GM21619 (cell line): ENCODE measurements at regions not wholly inside any gene's neighbourhood (a gene's known extent, or its start where the extent isn't known, plus 50 kb on each side); places are given as distances from the start of the nearest gene placed in this dataset.
"Not testable (repeated sequence)": the region's sequence is repeated elsewhere in the genome, so short reads cannot be mapped to it uniquely, and the experiment has no call there.

Experiments used
- ATAC-seq: cut with Tn5 transposase; IDR thresholded peaks from one replicate; pipeline ENCODE4 v1.9.1; 2021; ENCODE audit not compliant: unreplicated experiment

GRCh38 chr2:35199298-35199697, 1156.3 kb upstream of the CRIM1 start:
- no peak for ATAC-seq

DNA sequence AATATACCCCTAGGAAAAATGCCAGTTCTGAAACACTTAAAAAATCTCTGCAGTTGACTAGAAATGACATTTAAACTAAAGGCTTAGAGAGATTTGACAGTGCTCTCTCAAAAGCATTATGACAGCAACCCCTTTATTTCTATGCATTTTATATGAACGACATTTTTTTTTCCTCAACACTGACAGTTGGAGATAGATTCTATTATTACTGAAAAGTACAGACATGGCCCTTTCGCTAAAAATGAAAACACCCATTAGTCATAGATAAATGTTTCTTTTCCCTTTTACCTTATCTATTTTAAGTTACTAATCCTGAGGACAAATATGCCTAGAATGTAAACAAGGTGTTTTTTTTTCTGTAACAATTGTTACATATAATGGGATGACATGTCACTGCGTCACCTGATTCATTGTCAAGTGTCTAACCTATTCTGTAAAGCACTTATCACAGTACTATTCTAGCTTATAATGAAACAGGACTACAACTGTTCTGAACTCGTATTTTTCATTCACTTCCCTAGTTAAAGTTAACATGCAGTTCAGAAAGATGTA, 1169.6 kb upstream of the CRIM1 start:
- ATAC-seq, result no peak

GRCh38 chr2:35184471-35184870, 1171.1 kb upstream of the CRIM1 start:
- ATAC-seq, result no peak

GRCh38 chr2:35176726-35177125, 1178.9 kb upstream of the CRIM1 start:
- not testable (repeated sequence) for ATAC-seq

DNA sequence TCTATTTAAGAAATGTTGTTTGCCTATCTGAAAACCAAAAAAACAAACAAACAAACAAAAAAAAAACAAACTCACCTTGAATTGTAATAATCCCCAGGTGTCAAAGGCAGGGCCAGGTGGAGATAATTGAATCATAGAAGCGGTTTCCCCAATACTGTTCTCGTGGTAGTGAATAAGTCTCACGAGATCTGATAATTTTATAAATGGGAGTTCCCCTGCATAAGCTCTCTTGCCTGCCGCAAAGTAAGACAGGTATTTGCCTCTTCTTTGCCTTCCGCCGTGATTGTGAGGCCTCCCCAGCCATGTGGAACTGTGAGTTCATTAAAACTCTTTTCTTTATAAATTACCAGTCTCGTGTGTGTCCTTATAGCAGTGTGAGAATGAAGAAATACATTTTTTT, 1180.7 kb upstream of the CRIM1 start:
- no peak for ATAC-seq

DNA sequence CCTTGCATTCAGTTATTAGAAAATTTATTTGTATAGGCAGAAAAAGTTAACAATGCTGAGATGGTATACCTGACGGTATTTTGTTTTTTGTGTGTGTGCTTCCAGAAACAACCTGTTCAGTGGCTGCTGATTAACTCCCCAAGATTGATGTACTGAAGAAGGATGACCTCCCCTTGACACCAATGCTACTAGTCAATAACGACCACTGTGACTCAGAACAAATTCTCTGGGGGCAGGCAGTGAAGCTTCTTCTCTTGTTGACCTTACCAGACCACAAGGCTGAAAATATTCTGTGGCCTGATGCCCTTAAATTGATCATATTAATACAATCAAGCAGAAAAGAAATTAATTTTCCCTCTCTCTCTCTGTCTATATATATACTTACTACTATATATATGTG, 1182.9 kb upstream of the CRIM1 start:
- no peak for ATAC-seq

GRCh38 chr2:35168351-35168750, 1187.2 kb upstream of the CRIM1 start:
- no peak for ATAC-seq

DNA sequence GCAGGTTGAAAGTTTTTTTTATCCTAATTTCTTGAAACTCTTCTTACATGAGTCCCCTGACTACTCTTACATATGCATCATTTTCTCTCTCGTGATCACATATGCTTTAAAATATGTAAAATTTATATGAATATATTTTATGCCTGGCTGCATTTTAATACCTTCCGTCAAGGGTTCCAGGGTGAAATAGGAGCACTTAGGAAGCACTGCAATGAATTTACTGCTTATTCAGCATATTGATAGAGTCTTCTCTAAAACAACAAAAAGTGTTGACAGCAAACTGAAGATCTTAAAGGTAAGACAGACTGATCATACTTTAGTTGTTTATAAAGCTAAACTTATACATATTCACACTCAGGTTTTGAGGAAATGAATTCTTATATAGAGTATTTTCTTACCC, 1191.6 kb upstream of the CRIM1 start:
- no peak for ATAC-seq

DNA sequence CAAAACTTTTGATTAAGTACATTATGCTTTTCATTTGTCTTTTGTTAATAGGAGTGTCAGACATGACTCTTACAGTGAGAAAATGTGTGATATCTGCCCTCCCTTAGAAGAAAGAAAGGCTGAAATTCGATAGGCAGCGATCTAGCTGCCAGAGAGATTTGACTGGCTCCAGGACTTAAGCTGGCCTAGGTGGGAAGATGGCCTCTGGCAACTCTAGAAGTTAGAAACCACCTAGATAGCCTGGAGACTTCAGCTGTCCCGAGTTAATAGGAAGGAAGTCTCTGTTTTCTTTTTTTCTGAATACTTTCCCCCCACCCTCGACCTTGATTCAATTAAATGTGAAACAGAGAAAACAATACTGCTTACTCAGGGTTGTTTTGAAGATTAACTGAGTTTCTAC, 1194.7 kb upstream of the CRIM1 start:
- no peak for ATAC-seq

DNA sequence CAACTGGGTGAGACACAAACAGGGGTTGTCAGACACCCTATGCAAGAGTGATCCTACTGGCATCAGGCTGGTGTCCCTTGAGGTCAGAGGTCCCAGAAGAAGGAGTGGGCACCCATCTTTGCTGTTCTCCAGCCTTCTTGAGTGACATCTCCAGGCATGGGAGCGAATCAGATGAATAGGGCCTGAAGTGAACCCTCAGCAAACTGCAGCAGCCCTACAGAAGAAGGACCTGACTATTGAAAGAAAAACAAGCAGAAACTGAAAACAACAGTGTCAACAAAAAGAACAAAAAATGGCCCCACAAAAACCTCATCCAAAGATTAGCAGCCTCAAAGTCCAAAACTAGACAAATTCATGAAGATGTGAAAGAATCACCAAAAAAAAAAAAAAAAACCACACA, 1229.7 kb upstream of the CRIM1 start:
- no peak for ATAC-seq

- ATAC-seq, result no peak
Observed at GRCh38 chr2:35125278-35125677, 1230.3 kb upstream of the CRIM1 start.

DNA sequence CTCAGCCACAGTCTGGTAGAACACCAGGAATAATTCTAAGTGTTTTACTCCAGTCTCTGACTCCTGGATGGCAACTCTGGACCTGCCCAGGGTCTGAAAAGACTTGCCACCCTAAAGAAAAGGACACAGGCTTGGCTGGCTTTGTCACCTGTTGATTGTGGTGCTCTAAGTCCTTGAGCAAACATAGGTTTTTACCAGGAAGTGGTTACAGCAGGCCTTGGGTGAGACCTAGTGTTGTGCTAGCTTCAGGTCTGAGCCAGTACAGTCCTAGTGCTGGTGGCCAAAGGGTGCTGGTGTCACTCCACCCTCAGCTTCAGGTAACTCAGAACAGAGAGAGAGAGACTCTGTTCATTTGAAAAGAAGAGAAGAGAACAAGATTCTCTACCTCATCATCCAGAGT, 1239.4 kb upstream of the CRIM1 start:
- no peak for ATAC-seq

DNA sequence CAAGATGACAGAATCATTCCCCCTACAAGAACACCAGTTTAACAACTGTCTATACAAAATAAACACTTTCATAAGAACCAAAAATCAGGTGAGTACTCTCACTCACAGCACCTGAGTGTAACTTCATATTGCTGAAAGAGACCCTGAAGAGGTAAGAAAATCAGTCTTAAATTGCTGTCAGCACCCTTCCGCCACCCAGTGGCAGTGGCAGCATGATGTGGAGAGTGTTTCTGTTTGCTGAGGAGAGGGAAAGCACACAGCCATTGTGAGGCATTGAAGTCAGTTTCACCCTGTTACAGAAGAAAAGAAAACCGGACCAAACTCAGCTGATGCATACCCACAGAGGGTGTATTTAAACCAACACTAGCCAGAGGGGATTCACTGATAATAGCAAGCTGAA, 1240.8 kb upstream of the CRIM1 start:
- ATAC-seq, result no peak

- ATAC-seq, result not testable (repeated sequence)
Observed at GRCh38 chr2:35112367-35112766, 1243.2 kb upstream of the CRIM1 start.

- no peak for ATAC-seq
Observed at GRCh38 chr2:35104309-35104708, 1251.3 kb upstream of the CRIM1 start.

DNA sequence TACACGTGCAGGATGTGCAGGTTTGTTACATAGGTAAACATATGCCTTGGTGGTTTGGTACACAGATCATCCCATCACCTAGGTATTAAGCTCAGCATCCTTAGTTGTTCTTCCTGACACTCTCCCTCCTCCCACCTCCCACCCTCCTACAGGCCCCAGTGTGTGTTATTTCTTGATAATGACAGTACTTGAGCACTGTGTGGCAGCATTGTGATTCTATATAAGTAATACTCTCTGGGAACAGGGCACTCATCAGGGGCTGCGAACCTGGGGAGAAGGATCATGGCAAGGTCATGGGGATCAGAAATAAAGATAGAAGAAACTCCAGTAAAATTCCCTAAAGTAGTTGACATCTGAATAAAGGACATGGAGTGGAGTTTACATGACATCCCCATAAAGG, 1256.2 kb upstream of the CRIM1 start:
- ATAC-seq, result no peak

DNA sequence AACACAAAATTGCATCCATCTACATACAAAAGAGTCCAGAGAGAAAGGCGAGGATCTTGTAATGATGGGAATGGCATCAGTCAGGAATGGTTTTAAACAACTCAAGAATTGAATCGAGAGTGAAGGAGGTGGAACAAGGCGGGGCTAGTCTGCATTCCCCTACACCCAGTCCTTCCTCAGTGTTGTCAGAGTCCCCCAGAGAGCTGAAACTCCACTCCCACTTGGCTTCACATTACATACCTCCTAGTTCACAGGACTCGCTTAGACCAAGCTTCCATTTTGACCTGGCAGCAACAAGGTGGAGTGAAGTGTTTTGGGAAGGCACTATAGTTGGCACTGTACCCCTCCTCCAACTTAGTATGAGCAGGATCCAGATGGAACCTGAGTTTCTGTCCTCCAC, 1273.5 kb upstream of the CRIM1 start:
- no peak for ATAC-seq

GRCh38 chr2:35081622-35082015, 1274.0 kb upstream of the CRIM1 start:
- ATAC-seq, result no peak

DNA sequence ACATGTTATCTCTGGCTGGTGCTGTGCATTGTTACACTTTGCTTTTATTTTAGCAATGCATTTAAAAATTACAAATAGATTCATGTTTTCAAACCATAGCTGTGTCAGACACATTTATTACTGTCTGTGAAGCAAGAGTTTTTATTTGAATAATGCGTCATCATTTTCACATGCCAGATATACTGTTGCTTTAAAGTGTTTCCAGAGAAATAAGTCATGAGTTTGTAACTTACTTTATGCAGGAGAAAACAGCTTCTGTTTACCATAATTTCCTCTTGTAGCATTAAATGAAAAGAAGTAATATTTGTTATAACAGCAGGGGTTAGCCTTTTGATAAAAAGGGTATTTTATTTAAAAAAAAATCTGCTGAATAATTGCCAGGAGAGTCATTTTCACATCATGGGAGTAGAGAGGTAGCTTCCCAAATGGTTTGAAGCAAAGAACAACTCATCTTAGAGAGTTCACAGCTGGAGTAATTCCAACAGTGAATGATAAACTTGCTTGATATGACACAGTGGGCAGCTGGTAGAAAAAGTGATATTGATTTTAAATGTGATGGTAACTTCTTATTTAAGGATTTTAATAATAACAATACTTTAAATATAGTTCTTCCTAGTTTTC, 1274.5 kb upstream of the CRIM1 start:
- ATAC-seq, result no peak

DNA sequence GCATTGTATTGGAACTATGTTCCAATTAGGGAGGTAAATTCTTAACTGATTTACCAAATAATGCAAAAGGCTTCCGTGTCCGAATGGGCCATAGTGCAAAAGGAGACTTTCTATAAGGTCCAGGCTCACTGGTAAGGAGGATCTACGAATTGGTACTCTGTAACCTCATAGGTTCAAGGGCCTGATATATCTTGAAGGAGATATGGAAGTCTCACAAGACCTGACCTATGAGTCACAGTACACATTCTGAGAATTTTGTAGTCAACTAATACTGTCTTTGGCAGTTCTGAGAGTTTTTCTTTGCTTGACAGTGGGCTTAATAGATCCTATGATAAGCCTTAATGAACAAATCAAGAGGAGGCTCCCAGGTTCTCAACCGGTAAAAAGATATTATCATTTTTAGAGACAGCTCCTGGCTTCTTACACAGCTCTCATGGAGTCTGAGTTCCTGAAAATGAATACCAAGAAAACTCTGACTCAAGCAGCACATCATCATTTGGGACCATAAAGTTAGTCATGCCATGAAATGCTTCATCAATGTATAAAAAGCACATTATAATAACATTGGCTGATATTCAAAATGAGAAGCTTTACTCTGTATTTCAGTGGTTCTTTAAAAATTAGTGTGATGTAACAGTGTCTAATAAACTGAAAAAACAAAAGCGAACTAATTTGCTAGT, 1275.2 kb upstream of the CRIM1 start:
- no peak for ATAC-seq

DNA sequence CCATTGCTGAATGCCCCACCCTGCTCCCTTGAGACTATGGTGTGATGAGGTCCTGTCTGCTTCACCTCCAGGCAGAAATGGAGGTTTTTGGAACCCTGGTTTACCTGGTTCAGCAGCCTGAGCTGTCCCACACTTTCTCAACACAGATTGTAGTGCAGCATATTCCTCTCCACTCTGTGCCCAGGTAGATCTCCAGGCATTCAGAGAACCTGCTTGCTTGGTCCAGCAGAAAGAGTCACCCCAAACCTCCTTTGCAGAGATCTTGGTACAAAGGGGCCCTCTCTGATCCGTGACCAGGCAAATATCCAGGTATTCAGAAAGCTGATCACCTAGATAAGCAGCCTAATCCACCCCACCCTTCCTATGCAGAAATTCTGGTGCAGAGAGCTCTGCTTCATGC, 1288.2 kb upstream of the CRIM1 start:
- no peak for ATAC-seq

DNA sequence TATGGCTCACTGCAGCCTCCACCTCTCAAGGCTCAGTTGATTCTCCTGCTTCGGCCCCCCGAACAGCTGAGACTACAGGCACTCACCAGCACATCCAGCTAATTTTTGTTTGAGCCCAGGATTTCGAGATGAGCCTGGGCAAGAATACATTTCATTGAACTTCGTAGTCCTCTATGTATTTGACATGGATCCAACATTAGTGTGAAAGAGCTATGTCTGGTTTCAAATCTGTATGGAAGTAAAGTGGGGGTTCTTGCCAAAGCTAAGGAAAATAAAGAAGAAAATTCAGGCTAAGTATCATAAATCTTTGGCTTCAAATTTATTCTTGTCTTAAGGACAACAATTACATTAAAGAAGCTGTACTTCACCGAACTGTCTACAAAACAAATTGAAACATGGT, 1291.7 kb upstream of the CRIM1 start:
- no peak for ATAC-seq

DNA sequence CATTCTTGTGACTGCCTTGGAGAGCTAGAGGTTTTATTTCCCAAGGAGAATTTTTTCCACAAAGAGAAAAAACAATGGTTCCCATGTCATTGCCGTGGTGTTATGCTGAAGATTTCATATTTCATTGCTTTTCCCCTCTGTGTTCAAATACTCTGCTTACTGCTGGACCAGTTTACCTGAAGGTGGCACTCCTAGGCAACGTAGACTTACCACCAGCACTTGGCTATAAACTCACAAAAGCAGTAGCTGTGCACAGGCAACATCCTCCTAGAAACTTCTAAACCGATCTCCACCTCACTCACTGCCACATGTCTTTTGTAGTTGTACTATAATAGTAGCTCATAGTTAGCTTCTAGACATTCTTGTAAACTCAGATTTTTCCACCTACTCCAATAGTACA, 1319.7 kb upstream of the CRIM1 start:
- no peak for ATAC-seq
